ENCODE measurements at regions not wholly inside any gene's neighbourhood (a gene's known extent, or its start where the extent isn't known, plus 50 kb on each side); places are given as distances from the start of the nearest gene placed in this dataset.

GRCh38 chr4:110830461-110830860 is 207.6 kb upstream of the PITX2 start:
- no peak overlapping the region for H3K27ac ChIP-seq
- intact Hi-C loops (cut with DNase I), result no loop called here
- TF ChIP-seq POLR2A (IDR thresholded peaks at IDR 0.05) (no peak), CTCF (IDR thresholded peaks at IDR 0.05) (no peak)
- H3K36me3 ChIP-seq (replicated peaks in 1 of 2), result no peaks in the 10 kb centered on the region
- no peaks in the 10 kb centered on the region for H3K9me3 ChIP-seq (replicated peaks in 1 of 3)
- H3K4me1 ChIP-seq (replicated peaks in 1 of 2), result no peaks in the 10 kb centered on the region
- WGBS, 4 donors, result 32 to 59% (median 35%) methylated on average over 2 of the region's 2 CpGs
- DNase-seq, result no peak
- no peak overlapping the region for H3K4me3 ChIP-seq
- no peaks in the 10 kb centered on the region for H3K27me3 ChIP-seq

GRCh38 chr4:110837896-110838450 is 215.1 kb upstream of the PITX2 start:
- no peaks in the 10 kb centered on the region for H3K36me3 ChIP-seq (replicated peaks in 1 of 2)
- H3K27ac ChIP-seq, result no peak overlapping the region
- no peak overlapping the region for H3K4me3 ChIP-seq
- no peaks in the 10 kb centered on the region for H3K4me1 ChIP-seq (replicated peaks in 1 of 2)
- intact Hi-C loops (cut with DNase I), result no loop called here
- no peak for DNase-seq
- H3K9me3 ChIP-seq (replicated peaks in 1 of 3), result no peaks in the 10 kb centered on the region
- TF ChIP-seq CTCF (IDR thresholded peaks at IDR 0.05), result no peak
- no peak for TF ChIP-seq POLR2A (IDR thresholded peaks at IDR 0.05)
- WGBS, 4 donors, result 41 to 57% (median 50%) methylated on average over 7 of the region's 7 CpGs
- no peaks in the 10 kb centered on the region for H3K27me3 ChIP-seq

GRCh38 chr4:110840221-110840654 is 217.4 kb upstream of the PITX2 start:
- DNase-seq, result no peak
- TF ChIP-seq POLR2A (IDR thresholded peaks at IDR 0.05) (no peak), CTCF (IDR thresholded peaks at IDR 0.05) (no peak)
- H3K27me3 ChIP-seq, result no peaks in the 10 kb centered on the region
- no peaks in the 10 kb centered on the region for H3K4me1 ChIP-seq (replicated peaks in 1 of 2)
- H3K4me3 ChIP-seq, result no peak overlapping the region
- no peaks in the 10 kb centered on the region for H3K9me3 ChIP-seq (replicated peaks in 1 of 3)
- no peak overlapping the region for H3K27ac ChIP-seq
- H3K36me3 ChIP-seq (replicated peaks in 1 of 2), result no peaks in the 10 kb centered on the region
- intact Hi-C loops (cut with DNase I), result no loop called here
- WGBS, 4 donors, result 71 to 86% (median 78%) methylated on average over 2 of the region's 2 CpGs

- Histone ChIP-seq H3K9me3 (replicated peaks in 1 of 3) (no peaks in the 10 kb centered on the region), H3K36me3 (replicated peaks in 1 of 2) (no peaks in the 10 kb centered on the region), H3K27ac (no peak overlapping the region), H3K4me3 (no peak overlapping the region), H3K27me3 (peaks cover 5% of the 10 kb centered on the region), H3K4me1 (replicated peaks in 1 of 2) (no peaks in the 10 kb centered on the region)
- 46 to 76% (median 56%) methylated on average over 1 of the region's 1 CpG for WGBS, 4 donors
- no peak for DNase-seq
- intact Hi-C loops (cut with DNase I), result no loop called here
- TF ChIP-seq CTCF (IDR thresholded peaks at IDR 0.05) (no peak), POLR2A (IDR thresholded peaks at IDR 0.05) (no peak)
Measured at GRCh38 chr4:110848787-110849186, 225.9 kb upstream of the PITX2 start.
